ENCODE measurements at regions not wholly inside any gene's neighbourhood (a gene's known extent, or its start where the extent isn't known, plus 50 kb on each side); places are given as distances from the start of the nearest gene placed in this dataset.
"Not testable (repeated sequence)": the region's sequence is repeated elsewhere in the genome, so short reads cannot be mapped to it uniquely, and the experiment has no call there.

GRCh38 chr11:122198291-122198983 lies 82.4 kb upstream of the BLID start:
- DNase-seq (ENCODE audit: low read depth): no peak

GRCh38 chr11:122197066-122197987 lies 81.3 kb upstream of the BLID start:
- peak; percentile 99 for DNase-seq (ENCODE audit: low read depth)

GRCh38 chr11:122195790-122196189 lies 79.8 kb upstream of the BLID start:
- no peak for DNase-seq (ENCODE audit: low read depth)

GRCh38 chr11:122193881-122194480 lies 78.0 kb upstream of the BLID start:
- not testable (repeated sequence) for DNase-seq (ENCODE audit: low read depth)

DNA sequence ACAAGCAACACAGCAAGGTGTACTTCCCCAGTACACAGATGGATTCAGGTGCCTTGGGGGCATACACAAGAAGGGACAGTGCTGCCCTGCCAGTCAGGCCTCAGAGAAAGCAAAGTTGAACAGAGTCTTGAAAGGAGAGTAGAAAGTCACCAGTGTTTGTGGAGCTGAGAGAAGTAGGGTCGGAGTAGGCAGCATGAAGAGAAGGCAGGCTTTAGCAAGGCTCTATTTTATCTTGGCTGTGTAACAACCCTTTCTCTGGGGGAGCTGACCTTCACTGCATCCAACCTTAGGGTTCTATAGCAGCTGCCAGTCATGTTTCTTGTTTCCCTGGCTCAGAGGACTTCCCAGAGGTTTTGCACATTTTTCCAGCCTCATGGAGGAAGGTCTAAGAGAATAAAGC lies 77.4 kb upstream of the BLID start:
- no peak for DNase-seq (ENCODE audit: low read depth)

GRCh38 chr11:122192634-122193255 lies 76.7 kb upstream of the BLID start:
- no peak for DNase-seq (ENCODE audit: low read depth)

DNA sequence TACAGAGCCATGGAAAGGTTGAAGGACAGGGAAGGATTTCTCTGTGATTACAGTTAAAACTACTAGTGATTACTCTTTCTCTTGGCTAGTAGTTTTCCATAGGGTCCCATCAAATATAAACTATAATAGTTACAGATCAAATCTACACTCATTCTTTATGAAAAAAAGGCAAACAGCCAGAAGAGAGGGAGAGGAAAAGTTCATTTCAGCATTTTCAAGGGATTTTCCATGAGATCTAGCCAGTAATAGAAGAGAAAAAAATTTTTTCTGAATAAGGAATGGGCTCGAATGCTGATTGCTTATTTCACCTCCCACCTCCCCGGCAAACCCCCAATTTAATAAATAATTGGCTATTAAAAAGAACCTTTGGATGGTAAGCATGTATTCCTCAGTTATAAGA lies 74.8 kb upstream of the BLID start:
- no peak for DNase-seq (ENCODE audit: low read depth)

DNA sequence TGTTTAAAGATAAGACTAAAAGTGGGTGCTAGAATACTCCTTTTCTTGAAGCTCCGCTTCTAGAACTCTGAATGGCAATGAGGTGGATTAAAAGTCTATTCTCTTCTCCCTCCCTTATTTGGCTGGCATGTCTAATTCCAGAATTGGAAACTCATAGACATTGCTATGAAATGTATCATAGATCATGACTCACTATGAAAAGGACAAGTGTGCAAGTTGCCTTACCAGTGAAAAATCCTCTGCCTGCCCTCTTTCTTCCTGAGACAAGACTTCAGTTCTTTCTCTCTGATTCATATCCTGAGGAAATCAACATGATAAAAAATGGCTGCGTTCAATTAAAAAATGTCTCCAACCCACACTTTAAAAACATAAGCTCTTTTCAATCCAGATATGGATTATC lies 73.2 kb upstream of the BLID start:
- peak; percentile 90 for DNase-seq (ENCODE audit: low read depth)

- DNase-seq (ENCODE audit: low read depth): no peak
Measured at GRCh38 chr11:122187373-122188165, 71.6 kb upstream of the BLID start.

DNA sequence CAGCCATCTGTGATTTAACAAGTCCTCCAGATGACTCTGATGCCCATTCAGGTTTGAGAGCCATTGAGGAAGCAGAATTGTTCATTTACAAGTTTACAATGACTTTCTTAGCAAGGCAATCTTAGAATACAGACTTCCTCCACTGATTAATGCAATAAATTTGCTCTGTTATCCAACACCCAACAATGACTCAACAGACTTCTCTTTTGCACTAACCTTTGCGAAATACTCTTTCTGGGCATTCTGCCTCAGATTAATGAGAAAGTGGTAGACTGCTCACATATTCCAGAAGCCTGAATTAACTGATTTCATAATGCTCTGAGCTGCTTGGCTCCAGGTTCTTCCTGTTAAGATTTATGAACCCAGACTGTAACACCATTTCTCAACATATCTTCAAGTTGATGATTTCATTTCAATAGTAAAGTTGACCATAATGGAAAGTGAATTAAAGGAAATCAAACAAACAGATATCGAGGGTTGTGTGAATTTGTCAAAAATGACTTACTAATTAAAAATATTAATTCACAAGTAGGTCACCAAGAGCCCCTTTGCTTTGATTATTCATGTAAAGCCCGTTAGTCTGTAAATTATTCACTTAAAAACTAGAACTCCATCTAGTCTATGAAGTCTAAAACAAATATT lies 70.5 kb upstream of the BLID start:
- no peak for DNase-seq (ENCODE audit: low read depth)

- no peak for DNase-seq (ENCODE audit: low read depth)
Measured at GRCh38 chr11:122183933-122184332, 67.9 kb upstream of the BLID start.

DNA sequence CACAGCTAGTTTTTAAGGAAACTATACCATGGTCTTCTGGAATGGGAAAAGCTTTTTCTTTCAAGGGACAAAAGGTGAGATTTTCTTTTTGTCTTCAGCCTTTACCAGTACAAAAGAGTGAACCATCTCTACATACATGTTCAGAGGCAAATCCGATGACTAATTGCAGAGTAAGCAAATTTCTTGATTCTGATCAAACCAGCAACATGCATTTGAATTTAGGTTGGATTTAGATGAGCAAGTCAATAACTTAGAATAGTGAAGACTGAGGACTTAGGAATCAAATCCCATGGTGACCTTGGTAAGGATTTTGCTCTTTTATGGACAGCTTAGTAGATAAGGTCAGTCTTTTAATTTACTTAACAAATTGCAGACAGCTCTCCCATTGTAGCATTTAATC lies 65.9 kb upstream of the BLID start:
- DNase-seq (ENCODE audit: low read depth): no peak

DNA sequence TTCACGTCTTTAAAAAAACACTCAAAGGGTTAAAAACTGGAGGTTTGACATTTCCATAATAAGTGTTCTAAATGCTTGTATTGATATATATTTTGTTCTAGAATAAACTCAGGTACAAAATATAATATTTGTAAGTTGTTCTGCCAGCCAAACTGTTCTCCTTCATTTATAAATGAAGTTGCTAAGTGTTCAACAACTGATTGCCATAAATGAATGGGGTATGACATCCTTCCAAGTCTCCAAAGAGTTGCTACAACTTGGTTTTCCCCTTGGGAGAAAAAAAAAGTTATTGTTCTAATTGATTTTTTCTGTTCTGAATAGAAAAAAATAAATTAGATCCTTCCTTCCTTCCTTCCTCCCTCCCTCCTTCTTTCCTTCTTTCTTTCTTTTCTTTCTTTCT lies 65.4 kb upstream of the BLID start:
- no peak for DNase-seq (ENCODE audit: low read depth)

GRCh38 chr11:122179961-122180834 lies 64.2 kb upstream of the BLID start:
- peak; percentile 96 for DNase-seq (ENCODE audit: low read depth)

DNA sequence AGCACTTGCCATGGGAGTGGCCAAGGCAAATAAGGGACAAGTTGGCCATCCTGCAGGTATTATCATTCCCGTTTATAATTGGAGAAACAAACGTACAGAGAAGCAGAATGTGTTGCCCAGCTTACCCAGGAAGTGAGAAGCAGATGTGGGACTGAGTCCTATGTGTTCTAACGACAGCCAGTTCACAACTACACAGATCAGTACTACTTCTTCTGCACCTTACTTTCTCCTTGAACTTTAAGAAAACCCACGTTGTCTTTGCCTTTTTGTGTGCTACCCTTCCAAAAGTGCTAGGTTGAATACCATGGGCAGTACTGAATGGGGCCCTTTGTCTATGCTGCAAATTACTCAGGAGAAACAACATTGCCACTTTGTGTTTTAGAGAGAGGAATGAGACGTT lies 62.8 kb upstream of the BLID start:
- no peak for DNase-seq (ENCODE audit: low read depth)

DNA sequence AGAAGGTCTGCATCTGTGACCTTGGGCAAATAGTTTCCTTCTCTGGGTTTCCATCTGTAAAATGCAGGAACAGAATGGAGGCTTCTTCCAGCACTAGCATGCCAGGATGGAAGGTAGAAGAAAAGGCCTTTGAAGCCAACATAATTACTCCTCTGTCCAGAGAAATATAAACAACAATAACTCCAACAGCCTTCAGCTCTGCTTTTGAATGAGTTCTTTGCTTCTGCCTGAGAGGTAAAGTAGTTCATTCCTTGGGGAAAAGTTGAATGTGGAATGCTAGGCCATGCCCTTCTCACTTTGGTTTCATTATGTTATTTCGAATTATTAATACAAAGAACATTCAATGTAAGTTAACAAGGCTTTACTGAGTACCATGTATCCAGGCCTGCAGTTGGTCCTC lies 61.2 kb upstream of the BLID start:
- DNase-seq (ENCODE audit: low read depth): no peak

DNA sequence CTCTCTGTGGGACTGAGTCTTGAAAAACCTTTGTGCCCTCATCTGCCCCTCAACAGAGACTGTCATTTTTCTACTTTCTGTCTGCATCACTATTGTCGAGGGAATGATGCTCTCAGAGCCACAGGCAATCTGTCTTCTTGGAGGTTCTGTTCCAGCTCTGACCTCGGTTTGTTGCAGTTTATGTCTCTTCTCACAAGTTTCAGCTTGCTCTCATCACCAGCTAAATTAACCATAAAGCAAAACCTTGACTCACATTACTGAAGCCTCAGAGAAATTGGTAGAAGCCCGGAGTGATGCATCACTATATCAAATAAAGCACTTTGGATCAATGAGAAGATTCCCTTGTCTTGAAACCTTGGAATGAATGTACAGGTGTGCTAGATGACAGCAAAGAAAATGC lies 60.6 kb upstream of the BLID start:
- no peak for DNase-seq (ENCODE audit: low read depth)

DNA sequence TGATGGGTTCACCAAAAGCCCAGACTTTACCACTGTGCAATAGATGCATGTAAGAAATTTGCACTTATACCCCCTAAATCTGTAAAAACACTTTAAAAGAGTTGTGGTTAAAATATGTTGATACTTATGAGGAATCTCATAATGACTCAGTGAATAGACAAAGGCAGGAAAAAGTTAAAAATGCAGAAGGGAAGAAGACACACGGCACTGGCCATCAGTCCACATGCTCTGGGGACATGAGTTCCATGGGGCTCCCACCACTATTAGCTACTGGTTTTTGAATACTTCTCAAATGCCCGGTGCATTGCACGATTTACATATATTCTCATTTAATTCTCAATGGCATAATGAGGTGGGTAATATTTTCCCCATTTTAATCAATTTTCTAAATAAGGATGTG lies 59.3 kb upstream of the BLID start:
- DNase-seq (ENCODE audit: low read depth): no peak

GRCh38 chr11:122173587-122173986 lies 57.6 kb upstream of the BLID start:
- no peak for DNase-seq (ENCODE audit: low read depth)

GRCh38 chr11:122173074-122173450 lies 57.0 kb upstream of the BLID start:
- DNase-seq (ENCODE audit: low read depth): no peak

Data from HS-27A (cell line).